Vagina (tissue), 2 donors: ENCODE measurements at regions not wholly inside any gene's neighbourhood (a gene's known extent, or its start where the extent isn't known, plus 50 kb on each side); places are given as distances from the start of the nearest gene placed in this dataset.

Experiments used
- DNase-seq, 2 donors: peaks; one replicate each; pipeline ENCODE4 v3.0.0-alpha.2; 2017; ENCODE audit errors: extremely low spot score in 2 of 2
- H3K27ac ChIP-seq: fragments of 200-600 bp; sonication (generic); one replicate; pipeline ENCODE4 v1.5.1; 2019
- H3K27me3 ChIP-seq: fragments of 200-600 bp; sonication (generic); one replicate; pipeline ENCODE4 v1.5.1; 2019
- H3K36me3 ChIP-seq, 2 donors: fragments of 200-600 bp; sonication (generic); one replicate each; pipeline ENCODE4 v1.5.1; 2017 to 2019
- H3K4me1 ChIP-seq: fragments of 200-600 bp; sonication (generic); one replicate; pipeline ENCODE4 v1.5.1; 2019
- H3K4me3 ChIP-seq, 2 donors: fragments of 200-600 bp; sonication (generic); 1 replicate in 1 of 2; 2 replicates in 1 of 2; pipeline ENCODE4 v1.5.1; 2016 to 2019
- H3K9me3 ChIP-seq: fragments of 200-600 bp; sonication (generic); one replicate; pipeline ENCODE4 v1.5.1; 2019
- POLR2A ChIP-seq, 2 donors: fragments of 450-650 bp; IDR thresholded peaks; one replicate each; pipeline ENCODE4 v1.6.1; 2017; ENCODE audit warnings: antibody characterized with exemption in 2 of 2, mild to moderate bottlenecking in 2 of 2, moderate library complexity in 2 of 2
- POLR2AphosphoS5 ChIP-seq, 2 donors: sonication (generic); formaldehyde crosslinking; IDR thresholded peaks; one replicate each; pipeline ENCODE4 v1.9.0; 2017; ENCODE audit warnings: antibody characterized with exemption in 2 of 2, mild to moderate bottlenecking in 2 of 2, low read depth in 1 of 2; ENCODE audit not compliant: insufficient read depth in 1 of 2
- intact Hi-C: fragments of 100-400 bp; cut with DNase I; formaldehyde crosslinking; loops from one replicate; pipeline ENCODE4 v1.15.1; 2023
- TF ChIP-seq, protein P1 (sequence below), 3 experiments: fragments of 450-650 bp in 2 of 3; fragments of 200-600 bp in 1 of 3; sonication (generic) in 1 of 3; IDR thresholded peaks; one replicate each; pipeline ENCODE4 v1.5.1; 2017 to 2019; ENCODE audit warnings: antibody characterized with exemption in 3 of 3, mild to moderate bottlenecking in 2 of 3, moderate library complexity in 2 of 3

- H3K4me1 ChIP-seq, result peaks cover 12% of the 10 kb centered on the region
- TF ChIP-seq POLR2A (IDR thresholded peaks at IDR 0.05) (no peak), POLR2AphosphoS5 (IDR thresholded peaks at IDR 0.05; ENCODE audit: insufficient read depth in 1 of 2, low read depth in 1 of 2) (peak in 1 of 2 donors; percentile 39)
- TF ChIP-seq, protein P1, sequence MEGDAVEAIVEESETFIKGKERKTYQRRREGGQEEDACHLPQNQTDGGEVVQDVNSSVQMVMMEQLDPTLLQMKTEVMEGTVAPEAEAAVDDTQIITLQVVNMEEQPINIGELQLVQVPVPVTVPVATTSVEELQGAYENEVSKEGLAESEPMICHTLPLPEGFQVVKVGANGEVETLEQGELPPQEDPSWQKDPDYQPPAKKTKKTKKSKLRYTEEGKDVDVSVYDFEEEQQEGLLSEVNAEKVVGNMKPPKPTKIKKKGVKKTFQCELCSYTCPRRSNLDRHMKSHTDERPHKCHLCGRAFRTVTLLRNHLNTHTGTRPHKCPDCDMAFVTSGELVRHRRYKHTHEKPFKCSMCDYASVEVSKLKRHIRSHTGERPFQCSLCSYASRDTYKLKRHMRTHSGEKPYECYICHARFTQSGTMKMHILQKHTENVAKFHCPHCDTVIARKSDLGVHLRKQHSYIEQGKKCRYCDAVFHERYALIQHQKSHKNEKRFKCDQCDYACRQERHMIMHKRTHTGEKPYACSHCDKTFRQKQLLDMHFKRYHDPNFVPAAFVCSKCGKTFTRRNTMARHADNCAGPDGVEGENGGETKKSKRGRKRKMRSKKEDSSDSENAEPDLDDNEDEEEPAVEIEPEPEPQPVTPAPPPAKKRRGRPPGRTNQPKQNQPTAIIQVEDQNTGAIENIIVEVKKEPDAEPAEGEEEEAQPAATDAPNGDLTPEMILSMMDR (IDR thresholded peaks at IDR 0.05), result peak; percentile 38 to 80 (median 75)
- no peak overlapping the region for H3K27ac ChIP-seq
- H3K36me3 ChIP-seq, result no peaks in the 10 kb centered on the region
- no peaks in the 10 kb centered on the region for H3K27me3 ChIP-seq
- intact Hi-C loops, result loop anchor here (5.0 kb wide), 1 partner anchor 577 kb away; no protein-coding TSS in a partner anchor
- DNase-seq, result no peak
- H3K9me3 ChIP-seq, result no peaks in the 10 kb centered on the region
- no peak overlapping the region for H3K4me3 ChIP-seq
These were observed 56.2 kb upstream of the EDN1 start for GRCh38 chr6:12233693-12234571.

GRCh38 chr6:12235341-12235740 lies 54.8 kb upstream of the EDN1 start:
- no peak for DNase-seq
- no peak overlapping the region for H3K27ac ChIP-seq
- H3K27me3 ChIP-seq, result no peaks in the 10 kb centered on the region
- no peak overlapping the region for H3K4me3 ChIP-seq
- no peak for TF ChIP-seq POLR2AphosphoS5 (IDR thresholded peaks at IDR 0.05; ENCODE audit: insufficient read depth in 1 of 2, low read depth in 1 of 2)
- no peak for TF ChIP-seq POLR2A (IDR thresholded peaks at IDR 0.05)
- TF ChIP-seq, protein P1 (IDR thresholded peaks at IDR 0.05), result no peak
- H3K36me3 ChIP-seq, result no peaks in the 10 kb centered on the region
- peaks cover 12% of the 10 kb centered on the region for H3K4me1 ChIP-seq
- intact Hi-C loops, result no loop called here
- H3K9me3 ChIP-seq, result no peaks in the 10 kb centered on the region

- TF ChIP-seq, protein P1 (IDR thresholded peaks at IDR 0.05), result no peak
- TF ChIP-seq POLR2A (IDR thresholded peaks at IDR 0.05), result no peak
- TF ChIP-seq POLR2AphosphoS5 (IDR thresholded peaks at IDR 0.05; ENCODE audit: insufficient read depth in 1 of 2, low read depth in 1 of 2), result no peak
- peaks cover 7% of the 10 kb centered on the region for H3K4me1 ChIP-seq
- intact Hi-C loops, result no loop called here
- H3K4me3 ChIP-seq, result no peak overlapping the region
- no peak for DNase-seq
- no peaks in the 10 kb centered on the region for H3K36me3 ChIP-seq
- no peaks in the 10 kb centered on the region for H3K9me3 ChIP-seq
- H3K27me3 ChIP-seq, result no peaks in the 10 kb centered on the region
- H3K27ac ChIP-seq, result no peak overlapping the region
These were observed 51.9 kb upstream of the EDN1 start for GRCh38 chr6:12238219-12238618.
